ENCODE measurements at regions not wholly inside any gene's neighbourhood (a gene's known extent, or its start where the extent isn't known, plus 50 kb on each side); places are given as distances from the start of the nearest gene placed in this dataset.
"Not testable (repeated sequence)": the region's sequence is repeated elsewhere in the genome, so short reads cannot be mapped to it uniquely, and the experiment has no call there.

GRCh38 chr2:184413221-184413620 is 185.1 kb upstream of the ZNF804A start:
- no peak for TF ChIP-seq CTCF (IDR thresholded peaks at IDR 0.05; ENCODE audit: low read depth, low read length)
- H3K4me3 ChIP-seq (ENCODE audit: low read depth, low read length), result no peak overlapping the region
- in situ Hi-C loops (cut with HindIII; ENCODE audit: low sequenced_read_pairs), result no loop called here
- no peak for DNase-seq (ENCODE audit: low read depth, low spot score)

GRCh38 chr2:184413671-184414229 is 184.6 kb upstream of the ZNF804A start:
- in situ Hi-C loops (cut with HindIII; ENCODE audit: low sequenced_read_pairs), result no loop called here
- H3K4me3 ChIP-seq (ENCODE audit: low read depth, low read length), result no peak overlapping the region
- no peak for TF ChIP-seq CTCF (IDR thresholded peaks at IDR 0.05; ENCODE audit: low read depth, low read length)
- no peak for DNase-seq (ENCODE audit: low read depth, low spot score)

- in situ Hi-C loops (cut with HindIII; ENCODE audit: low sequenced_read_pairs), result no loop called here
- DNase-seq (ENCODE audit: low read depth, low spot score), result no peak
- no peak for TF ChIP-seq CTCF (IDR thresholded peaks at IDR 0.05; ENCODE audit: low read depth, low read length)
- H3K4me3 ChIP-seq (ENCODE audit: low read depth, low read length), result no peak overlapping the region
These were observed 182.0 kb upstream of the ZNF804A start for GRCh38 chr2:184416146-184416913.

DNA sequence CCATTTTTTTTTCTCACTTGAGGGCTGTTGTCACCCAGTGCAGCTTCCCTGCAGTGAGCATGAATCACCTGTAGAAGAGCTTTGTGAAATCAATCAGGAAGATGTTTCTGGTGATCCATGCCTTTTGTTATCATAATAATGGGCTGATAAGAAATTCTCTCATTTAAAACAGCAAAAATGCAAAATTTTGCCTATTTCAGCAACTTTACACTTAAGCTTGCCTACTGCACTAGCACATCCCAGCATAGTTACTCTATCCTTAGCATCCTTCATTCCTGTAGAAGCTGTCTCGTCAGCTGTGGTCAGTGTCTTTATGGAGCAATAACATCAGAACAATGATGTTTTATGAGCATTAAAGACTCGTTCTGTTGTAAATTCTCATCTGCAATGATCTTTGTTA is 178.6 kb upstream of the ZNF804A start:
- in situ Hi-C loops (cut with HindIII; ENCODE audit: low sequenced_read_pairs), result no loop called here
- no peak overlapping the region for H3K4me3 ChIP-seq (ENCODE audit: low read depth, low read length)
- DNase-seq (ENCODE audit: low read depth, low spot score), result no peak
- no peak for TF ChIP-seq CTCF (IDR thresholded peaks at IDR 0.05; ENCODE audit: low read depth, low read length)

- DNase-seq (ENCODE audit: low read depth, low spot score); in situ Hi-C loops (cut with HindIII; ENCODE audit: low sequenced_read_pairs); H3K4me3 ChIP-seq (ENCODE audit: low read depth, low read length): not testable (repeated sequence)
These were observed 176.9 kb upstream of the ZNF804A start for GRCh38 chr2:184421456-184421855.

DNA sequence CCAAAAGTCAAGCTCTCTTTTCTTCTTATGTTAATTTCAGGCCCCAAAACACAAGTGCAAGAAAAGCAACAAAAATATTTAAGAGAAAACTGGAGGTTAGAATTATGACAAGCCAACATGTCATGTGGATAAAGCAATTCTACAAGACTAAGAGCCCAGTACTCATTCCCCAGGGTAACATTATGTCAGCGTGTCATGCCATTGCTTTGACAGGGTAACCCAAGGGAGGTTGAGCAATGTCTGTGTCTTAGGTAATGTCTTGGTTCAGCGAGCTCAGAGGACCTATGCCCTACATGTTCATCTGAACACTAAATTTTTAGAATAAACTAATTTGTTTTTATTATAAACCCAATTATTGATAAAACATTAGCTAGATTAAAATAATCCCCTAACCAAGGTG is 173.2 kb upstream of the ZNF804A start:
- in situ Hi-C loops (cut with HindIII; ENCODE audit: low sequenced_read_pairs), result no loop called here
- DNase-seq (ENCODE audit: low read depth, low spot score), result no peak
- H3K4me3 ChIP-seq (ENCODE audit: low read depth, low read length), result no peak overlapping the region
- no peak for TF ChIP-seq CTCF (IDR thresholded peaks at IDR 0.05; ENCODE audit: low read depth, low read length)

DNA sequence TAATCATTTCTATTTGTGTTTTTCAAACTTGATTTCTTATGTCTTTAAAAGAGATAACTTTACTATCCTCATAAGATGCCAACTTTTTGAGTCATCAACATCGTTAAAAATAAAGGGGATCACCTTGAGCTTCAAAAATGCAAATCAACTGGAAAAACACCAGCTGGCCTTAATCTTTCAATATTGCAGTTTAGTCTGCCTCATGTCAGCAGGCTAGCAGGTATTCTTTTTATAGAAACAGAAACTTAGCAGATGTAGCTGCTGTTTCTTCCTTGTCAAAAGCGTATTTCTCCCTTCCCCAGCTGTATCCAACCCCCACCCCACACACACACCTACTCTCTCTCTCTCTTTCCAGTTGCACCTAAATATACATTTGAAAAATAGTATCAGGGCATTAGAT is 154.1 kb upstream of the ZNF804A start:
- in situ Hi-C loops (cut with HindIII; ENCODE audit: low sequenced_read_pairs), result no loop called here
- no peak for DNase-seq (ENCODE audit: low read depth, low spot score)
- no peak for TF ChIP-seq CTCF (IDR thresholded peaks at IDR 0.05; ENCODE audit: low read depth, low read length)
- H3K4me3 ChIP-seq (ENCODE audit: low read depth, low read length), result no peak overlapping the region
